RPMI7951 (cell line): ENCODE measurements at regions not wholly inside any gene's neighbourhood (a gene's known extent, or its start where the extent isn't known, plus 50 kb on each side); places are given as distances from the start of the nearest gene placed in this dataset.

ENCODE experiments used
- DNase-seq: peaks from one replicate; pipeline ENCODE4 v3.0.0-alpha.2; 2012; ENCODE audit warnings: low read depth

GRCh38 chr2:223701761-223702160, 99.6 kb upstream of the SCG2 start:
- DNase-seq: no peak

GRCh38 chr2:223700221-223700620, 98.1 kb upstream of the SCG2 start:
- no peak for DNase-seq

- no peak for DNase-seq
Measured at GRCh38 chr2:223697892-223698645, 95.9 kb upstream of the SCG2 start.

GRCh38 chr2:223697316-223697891, 95.2 kb upstream of the SCG2 start:
- DNase-seq: no peak

- DNase-seq: peak; percentile 69
Measured at GRCh38 chr2:223696719-223697118, 94.6 kb upstream of the SCG2 start.

GRCh38 chr2:223692191-223692947, 90.2 kb upstream of the SCG2 start:
- DNase-seq: peak; percentile 63

- DNase-seq: no peak
Measured at GRCh38 chr2:223688094-223688835, 86.1 kb upstream of the SCG2 start.

- DNase-seq: no peak
Measured at GRCh38 chr2:223681125-223681524, 79.0 kb upstream of the SCG2 start.

- peak; percentile 61 for DNase-seq
Measured at GRCh38 chr2:223674998-223675609, 72.9 kb upstream of the SCG2 start.

- peak; percentile 71 for DNase-seq
Measured at GRCh38 chr2:223669453-223670225, 67.5 kb upstream of the SCG2 start.

- peak; percentile 18 for DNase-seq
Measured at GRCh38 chr2:223668302-223668998, 66.3 kb upstream of the SCG2 start.

GRCh38 chr2:223654384-223654915, 52.3 kb upstream of the SCG2 start:
- peak; percentile 21 for DNase-seq

- DNase-seq: no peak
Measured at GRCh38 chr2:223652902-223653301, 50.7 kb upstream of the SCG2 start.

GRCh38 chr2:223652122-223652521, 50.0 kb upstream of the SCG2 start:
- no peak for DNase-seq
